Esophagus squamous epithelium (tissue), 5 donors: ENCODE measurements at regions not wholly inside any gene's neighbourhood (a gene's known extent, or its start where the extent isn't known, plus 50 kb on each side); places are given as distances from the start of the nearest gene placed in this dataset.

Experiments
- DNase-seq: peaks from one replicate; lab custom pipeline; 2025; lab: John Stamatoyannopoulos, UW
- H3K27ac ChIP-seq, 4 donors: fragments of 200-600 bp; sonication (generic); one replicate each; pipeline ENCODE4 v1.5.1; 2016 to 2019; ENCODE audit warnings: mild to moderate bottlenecking in 1 of 4
- H3K27me3 ChIP-seq, 4 donors: fragments of 200-600 bp; sonication (generic); 1 replicate in 3 of 4; 2 replicates in 1 of 4; pipeline versions ENCODE4 v1.5.1 to v1.6.0; 2017 to 2021; ENCODE audit warnings: antibody characterized with exemption in 1 of 4
- H3K36me3 ChIP-seq, 3 donors: fragments of 200-600 bp; sonication (generic); one replicate each; pipeline ENCODE4 v1.5.1; 2016 to 2019
- H3K4me1 ChIP-seq, 3 donors: fragments of 200-600 bp; sonication (generic); one replicate each; pipeline ENCODE4 v1.5.1; 2017 to 2019
- H3K4me3 ChIP-seq, 4 donors: fragments of 200-600 bp; sonication (generic); 1 replicate in 3 of 4; 2 replicates in 1 of 4; pipeline ENCODE4 v1.5.1; 2016 to 2019; ENCODE audit warnings: mild to moderate bottlenecking in 2 of 4, moderate library complexity in 1 of 4
- H3K9me3 ChIP-seq, 3 donors: fragments of 200-600 bp; sonication (generic); one replicate each; pipeline ENCODE4 v1.5.1; 2016 to 2019
- CTCF ChIP-seq, 6 experiments: fragments of 450-650 bp in 4 of 6; fragments of 200-600 bp in 2 of 6; sonication (generic) in 2 of 6; IDR thresholded peaks; one replicate each; pipeline ENCODE4 v1.5.1; 2016 to 2019; ENCODE audit warnings: antibody characterized with exemption in 6 of 6, mild to moderate bottlenecking in 4 of 6, moderate library complexity in 4 of 6
- POLR2A ChIP-seq, 4 donors: fragments of 450-650 bp; IDR thresholded peaks; one replicate each; pipeline ENCODE4 v1.6.1; 2017; ENCODE audit warnings: antibody characterized with exemption in 4 of 4, mild to moderate bottlenecking in 4 of 4, moderate library complexity in 3 of 4
- WGBS, 2 donors: methylation state at CpG; one replicate each; pipeline ENCODE4 v1.1.5; 2018; 5-methylcytosine and 5-hydroxymethylcytosine counted together
- intact Hi-C: fragments of 100-400 bp; cut with DNase I; formaldehyde crosslinking; loops from one replicate; pipeline ENCODE4 v1.15.0; 2022
- donor health status: DM: yes; HTN: yes; CAD: no.

- Histone ChIP-seq H3K4me3 (no peak overlapping the region), H3K27ac (no peak overlapping the region), H3K36me3 (no peaks in the 10 kb centered on the region), H3K27me3 (no peaks in the 10 kb centered on the region), H3K4me1 (peaks cover 0 to 8% (median 0%) of the 10 kb centered on the region in 3 donors), H3K9me3 (no peaks in the 10 kb centered on the region)
- intact Hi-C loops = no loop called here
- DNase-seq = no peak
- TF ChIP-seq CTCF (IDR thresholded peaks at IDR 0.05) = no peak
- no peak for TF ChIP-seq POLR2A (IDR thresholded peaks at IDR 0.05)
- 60 to 75% methylated on average over 1 of the region's 1 CpG for WGBS, 2 donors
Observed at GRCh38 chr9:106580546-106580945, 282.4 kb upstream of the ZNF462 start.

- Histone ChIP-seq H3K27me3 (no peaks in the 10 kb centered on the region), H3K9me3 (no peaks in the 10 kb centered on the region), H3K4me3 (no peak overlapping the region), H3K36me3 (no peaks in the 10 kb centered on the region), H3K4me1 (peaks cover 0 to 8% (median 0%) of the 10 kb centered on the region in 3 donors), H3K27ac (no peak overlapping the region)
- 71 to 90% methylated on average over 4 to 6 of the region's 6 CpGs for WGBS, 2 donors
- intact Hi-C loops = no loop called here
- DNase-seq = no peak
- TF ChIP-seq CTCF (IDR thresholded peaks at IDR 0.05) = no peak
- no peak for TF ChIP-seq POLR2A (IDR thresholded peaks at IDR 0.05)
Observed at GRCh38 chr9:106581973-106582372, 281.0 kb upstream of the ZNF462 start.

GRCh38 chr9:106583751-106584150, 279.2 kb upstream of the ZNF462 start:
- no peak overlapping the region for H3K27ac ChIP-seq
- no peaks in the 10 kb centered on the region for H3K27me3 ChIP-seq
- TF ChIP-seq POLR2A (IDR thresholded peaks at IDR 0.05) (no peak), CTCF (IDR thresholded peaks at IDR 0.05) (no peak)
- H3K9me3 ChIP-seq = no peaks in the 10 kb centered on the region
- intact Hi-C loops = no loop called here
- no peak for DNase-seq
- no peaks in the 10 kb centered on the region for H3K36me3 ChIP-seq
- peaks cover 0 to 12% (median 6%) of the 10 kb centered on the region in 3 donors for H3K4me1 ChIP-seq
- no peak overlapping the region for H3K4me3 ChIP-seq

GRCh38 chr9:106587042-106587441, 275.9 kb upstream of the ZNF462 start:
- H3K27ac ChIP-seq = no peak overlapping the region
- no peaks in the 10 kb centered on the region for H3K9me3 ChIP-seq
- DNase-seq = no peak
- no peak overlapping the region for H3K4me3 ChIP-seq
- no peak for TF ChIP-seq POLR2A (IDR thresholded peaks at IDR 0.05)
- TF ChIP-seq CTCF (IDR thresholded peaks at IDR 0.05) = no peak
- intact Hi-C loops = no loop called here
- WGBS, 2 donors = 34 to 49% methylated on average over 2 of the region's 2 CpGs
- no peaks in the 10 kb centered on the region for H3K27me3 ChIP-seq
- no peaks in the 10 kb centered on the region for H3K36me3 ChIP-seq
- H3K4me1 ChIP-seq = peaks cover 0 to 17% (median 10%) of the 10 kb centered on the region in 3 donors

- Histone ChIP-seq H3K27me3 (no peaks in the 10 kb centered on the region), H3K36me3 (no peaks in the 10 kb centered on the region), H3K9me3 (no peaks in the 10 kb centered on the region), H3K4me3 (no peak overlapping the region), H3K27ac (no peak overlapping the region), H3K4me1 (peaks cover 0 to 14% (median 10%) of the 10 kb centered on the region in 3 donors)
- 14 to 24% methylated on average over 5 of the region's 5 CpGs for WGBS, 2 donors
- intact Hi-C loops = no loop called here
- TF ChIP-seq CTCF (IDR thresholded peaks at IDR 0.05) (no peak), POLR2A (IDR thresholded peaks at IDR 0.05) (no peak)
- DNase-seq = no peak
Observed at GRCh38 chr9:106588626-106589025, 274.3 kb upstream of the ZNF462 start.
